ENCODE measurements at regions not wholly inside any gene's neighbourhood (a gene's known extent, or its start where the extent isn't known, plus 50 kb on each side); places are given as distances from the start of the nearest gene placed in this dataset.

DNA sequence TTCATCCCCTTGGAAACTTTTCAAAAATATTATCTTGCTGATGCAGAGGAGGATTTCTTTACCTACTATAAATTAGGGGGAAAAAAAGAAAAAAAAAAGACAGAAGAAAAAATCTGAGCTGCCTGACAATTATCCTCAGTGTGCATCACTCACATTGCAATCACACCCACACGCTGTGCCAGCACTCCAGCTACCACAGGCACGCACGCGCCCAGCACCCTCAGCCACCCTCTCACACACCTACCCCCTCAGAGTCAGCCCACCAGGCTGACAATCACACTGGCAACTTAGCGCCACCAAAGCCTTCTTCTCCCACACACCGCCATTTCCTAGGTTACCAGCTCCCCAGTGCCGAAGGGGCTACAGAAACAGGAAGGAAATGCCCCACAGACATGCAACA is 236.1 kb downstream of the KCNA4 start:
- POLR2A ChIA-PET: no interaction called here
- TF ChIP-seq, protein P1, sequence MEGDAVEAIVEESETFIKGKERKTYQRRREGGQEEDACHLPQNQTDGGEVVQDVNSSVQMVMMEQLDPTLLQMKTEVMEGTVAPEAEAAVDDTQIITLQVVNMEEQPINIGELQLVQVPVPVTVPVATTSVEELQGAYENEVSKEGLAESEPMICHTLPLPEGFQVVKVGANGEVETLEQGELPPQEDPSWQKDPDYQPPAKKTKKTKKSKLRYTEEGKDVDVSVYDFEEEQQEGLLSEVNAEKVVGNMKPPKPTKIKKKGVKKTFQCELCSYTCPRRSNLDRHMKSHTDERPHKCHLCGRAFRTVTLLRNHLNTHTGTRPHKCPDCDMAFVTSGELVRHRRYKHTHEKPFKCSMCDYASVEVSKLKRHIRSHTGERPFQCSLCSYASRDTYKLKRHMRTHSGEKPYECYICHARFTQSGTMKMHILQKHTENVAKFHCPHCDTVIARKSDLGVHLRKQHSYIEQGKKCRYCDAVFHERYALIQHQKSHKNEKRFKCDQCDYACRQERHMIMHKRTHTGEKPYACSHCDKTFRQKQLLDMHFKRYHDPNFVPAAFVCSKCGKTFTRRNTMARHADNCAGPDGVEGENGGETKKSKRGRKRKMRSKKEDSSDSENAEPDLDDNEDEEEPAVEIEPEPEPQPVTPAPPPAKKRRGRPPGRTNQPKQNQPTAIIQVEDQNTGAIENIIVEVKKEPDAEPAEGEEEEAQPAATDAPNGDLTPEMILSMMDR (IDR thresholded peaks at IDR 0.05; ENCODE audit: insufficient read depth, low read depth, low read length): no peak
- no peak for DNase-seq (ENCODE audit: low read depth)
- CTCF ChIA-PET: no interaction called here
- Histone ChIP-seq H3K27me3 (ENCODE audit: control insufficient read depth, insufficient read depth, low read length) (no peaks in the 10 kb centered on the region), H3K36me3 (ENCODE audit: control insufficient read depth, insufficient read depth, low read length) (no peaks in the 10 kb centered on the region), H3K4me3 (ENCODE audit: low read depth, low read length) (no peak overlapping the region)

DNA sequence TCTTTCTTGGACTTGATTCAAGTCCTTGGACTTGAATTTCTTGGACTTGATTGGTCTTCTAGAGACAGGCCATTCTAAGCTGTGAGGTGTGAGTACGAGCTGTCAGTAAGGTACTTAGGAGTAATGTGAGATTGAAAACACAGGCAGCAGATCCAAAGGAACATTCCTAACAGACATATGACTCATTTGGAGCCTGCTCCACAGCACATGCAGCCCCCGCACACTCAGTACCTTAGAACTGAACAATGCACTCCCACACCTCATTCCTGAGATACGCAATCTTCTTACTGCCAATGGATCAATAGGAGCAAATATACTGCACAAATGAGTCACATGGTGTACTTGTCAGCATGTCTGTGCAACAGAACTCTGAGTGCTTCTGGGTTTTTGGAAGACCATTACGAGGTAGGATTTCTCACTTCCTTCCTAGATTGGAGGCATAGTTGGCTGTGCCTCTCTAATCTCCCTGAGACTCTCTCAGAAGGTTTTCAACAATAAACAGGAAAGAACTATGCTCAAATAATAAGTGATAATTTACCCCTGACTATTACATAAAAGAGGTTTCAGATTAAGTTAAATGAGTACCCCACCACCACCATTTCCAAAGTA is 243.1 kb downstream of the KCNA4 start:
- H3K36me3 ChIP-seq (ENCODE audit: control insufficient read depth, insufficient read depth, low read length): no peaks in the 10 kb centered on the region
- ChIA-PET CTCF (no interaction called here), POLR2A (no interaction called here)
- DNase-seq (ENCODE audit: low read depth): no peak
- no peak overlapping the region for H3K4me3 ChIP-seq (ENCODE audit: low read depth, low read length)
- H3K27me3 ChIP-seq (ENCODE audit: control insufficient read depth, insufficient read depth, low read length): no peaks in the 10 kb centered on the region
- TF ChIP-seq, protein P1 (IDR thresholded peaks at IDR 0.05; ENCODE audit: insufficient read depth, low read depth, low read length): no peak

DNA sequence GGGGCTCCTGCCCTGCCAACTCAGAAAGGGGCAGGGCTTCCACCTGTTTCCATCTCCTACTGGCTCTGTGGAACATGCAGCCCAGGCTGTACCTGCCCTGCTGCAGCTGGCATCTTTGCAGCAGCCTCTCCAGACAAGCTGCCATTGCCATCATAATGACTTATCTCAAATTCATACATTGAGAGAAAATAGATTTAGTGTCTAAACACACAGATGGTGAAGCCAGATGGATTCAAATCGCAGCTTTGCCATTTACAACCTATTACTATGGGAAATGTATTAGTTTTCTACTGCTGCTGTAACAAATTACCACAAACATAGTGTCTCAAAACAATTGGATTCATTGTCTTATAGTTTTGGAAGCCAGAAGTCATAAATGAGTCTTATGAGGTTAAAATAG is 260.0 kb downstream of the KCNA4 start:
- no peak for DNase-seq (ENCODE audit: low read depth)
- Histone ChIP-seq H3K27me3 (ENCODE audit: control insufficient read depth, insufficient read depth, low read length) (no peaks in the 10 kb centered on the region), H3K4me3 (ENCODE audit: low read depth, low read length) (no peak overlapping the region), H3K36me3 (ENCODE audit: control insufficient read depth, insufficient read depth, low read length) (no peaks in the 10 kb centered on the region)
- TF ChIP-seq, protein P1 (IDR thresholded peaks at IDR 0.05; ENCODE audit: insufficient read depth, low read depth, low read length): no peak
- ChIA-PET POLR2A (no interaction called here), CTCF (no interaction called here)

DNA sequence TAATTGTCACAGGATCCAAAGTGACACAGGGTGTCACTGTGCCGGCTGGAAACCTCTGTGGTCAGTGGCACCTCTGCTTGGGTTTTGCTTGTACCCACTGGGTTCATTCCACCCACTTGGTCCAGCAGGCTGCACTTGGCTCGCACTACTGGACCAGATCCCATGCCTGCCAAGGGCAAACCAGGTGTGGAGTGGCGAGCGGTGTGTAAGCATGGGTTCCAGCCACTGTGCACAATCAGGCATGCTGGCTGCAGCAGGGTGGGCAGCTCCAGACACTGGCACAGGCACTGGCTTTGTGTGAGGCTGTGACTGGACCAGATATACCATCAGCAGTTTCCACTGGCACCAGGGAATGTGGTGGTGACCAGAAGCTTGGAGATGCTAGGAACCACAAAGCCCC is 261.4 kb downstream of the KCNA4 start:
- POLR2A ChIA-PET: no interaction called here

DNA sequence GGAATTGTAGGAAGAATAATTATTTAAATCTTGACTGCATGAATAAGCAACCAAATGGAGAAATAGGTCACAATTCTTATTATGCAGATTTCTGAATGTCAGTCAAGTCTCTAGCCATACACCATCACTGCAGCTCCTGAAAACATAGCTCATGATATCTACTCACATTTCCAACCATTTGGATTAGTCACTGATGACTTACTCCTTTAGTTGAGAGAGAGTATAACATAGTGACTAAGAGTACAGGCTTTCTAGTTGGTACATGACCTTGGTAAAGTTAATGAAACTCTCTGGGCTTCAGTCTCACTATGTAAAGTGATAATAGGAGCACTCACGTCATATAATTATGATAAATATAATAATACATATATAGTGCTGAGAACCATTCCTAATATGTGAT is 265.2 kb downstream of the KCNA4 start:
- CTCF ChIA-PET: no interaction called here
- no peaks in the 10 kb centered on the region for H3K27me3 ChIP-seq (ENCODE audit: control insufficient read depth, insufficient read depth, low read length)
- H3K36me3 ChIP-seq (ENCODE audit: control insufficient read depth, insufficient read depth, low read length): no peaks in the 10 kb centered on the region
- no peak overlapping the region for H3K4me3 ChIP-seq (ENCODE audit: low read depth, low read length)
- POLR2A ChIA-PET: no interaction called here
- DNase-seq (ENCODE audit: low read depth): no peak
- TF ChIP-seq, protein P1 (IDR thresholded peaks at IDR 0.05; ENCODE audit: insufficient read depth, low read depth, low read length): no peak

More for the DNA sequence above, 261.4 kb downstream of the KCNA4 start:
- no peaks in the 10 kb centered on the region for H3K36me3 ChIP-seq (ENCODE audit: control insufficient read depth, insufficient read depth, low read length)
- TF ChIP-seq, protein P1 (IDR thresholded peaks at IDR 0.05; ENCODE audit: insufficient read depth, low read depth, low read length): no peak
- no peaks in the 10 kb centered on the region for H3K27me3 ChIP-seq (ENCODE audit: control insufficient read depth, insufficient read depth, low read length)
- DNase-seq (ENCODE audit: low read depth): no peak
- no peak overlapping the region for H3K4me3 ChIP-seq (ENCODE audit: low read depth, low read length)
- CTCF ChIA-PET: no interaction called here
